ENCODE measurements at regions not wholly inside any gene's neighbourhood (a gene's known extent, or its start where the extent isn't known, plus 50 kb on each side); places are given as distances from the start of the nearest gene placed in this dataset.

DNA sequence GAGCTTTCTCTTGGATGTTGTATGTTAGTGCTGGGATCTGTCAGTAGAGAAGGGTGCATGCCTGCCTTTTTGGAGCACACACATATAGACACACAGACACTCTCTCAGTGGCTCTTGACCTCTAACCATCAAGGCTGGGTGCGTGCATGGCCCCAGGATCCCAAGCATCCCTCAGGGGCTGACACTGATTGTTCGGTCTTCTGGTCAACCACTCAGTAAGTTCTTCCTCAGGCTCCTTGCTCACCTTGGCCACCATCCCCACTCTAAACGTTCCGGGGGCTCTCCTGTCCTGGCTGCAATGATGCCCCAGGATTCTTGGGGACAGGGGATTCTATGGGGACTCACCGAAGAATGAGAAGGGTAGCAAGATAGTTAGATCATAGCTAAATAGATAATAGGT, 179.6 kb downstream of the SHOX start:
- no peaks in the 10 kb centered on the region for H3K9me3 ChIP-seq (ENCODE audit: insufficient read depth in 2 of 2, low read depth in 1 of 2, low read length in 1 of 2)
- H2BK20ac ChIP-seq (ENCODE audit: low read length), result no peak overlapping the region
- no peak overlapping the region for H3K23ac ChIP-seq (ENCODE audit: insufficient read length)
- H3K4me1 ChIP-seq (replicated peaks in 1 of 4; ENCODE audit: control insufficient read depth in 3 of 4, insufficient read depth in 4 of 4, low read length in 3 of 4), result peaks cover 0 to 8% (median 5%) of the 10 kb centered on the region in 4 experiments; a peak in 4 of 7 replicates
- 89% methylated on average over 5 of the region's 5 CpGs; no CpG with 5 or more reads in 1 of the 2 experiments for WGBS, 2 experiments (ENCODE audit: extremely low coverage in 1 of 2, insufficient coverage in 1 of 2, insufficient read length in 1 of 2, insufficient replicate concordance in 2 of 2, low coverage in 1 of 2, low lambda C conversion rate in 2 of 2, missing lambda C conversion rate in 1 of 2)
- POLR2A ChIA-PET (ENCODE audit: partially characterized antibody), result no interaction called here
- H2AFZ ChIP-seq (ENCODE audit: low read length), result no peak overlapping the region
- no peak for TF ChIP-seq SRF (IDR thresholded peaks at IDR 0.05; ENCODE audit: low read depth, low read length)
- no peak overlapping the region for H2BK12ac ChIP-seq (ENCODE audit: low read depth, low read length)
- no peak overlapping the region for H2BK5ac ChIP-seq (ENCODE audit: low read depth, low read length)
- H3K14ac ChIP-seq (ENCODE audit: insufficient read length), result no peak overlapping the region
- H2BK120ac ChIP-seq (replicated peaks; ENCODE audit: low read depth, low read length), result no peak overlapping the region
- H3K79me2 ChIP-seq (ENCODE audit: control insufficient read depth in 1 of 2, insufficient read depth in 2 of 2, low read length in 2 of 2), result no peaks in the 10 kb centered on the region
- no peak overlapping the region for H4K91ac ChIP-seq (replicated peaks; ENCODE audit: insufficient read length, low read length)
- FAIRE-seq, result no peak
- no peaks in the 10 kb centered on the region; the same call in 1 of the 2 replicates for H3K23me2 ChIP-seq (ENCODE audit: low read depth, low read length)
- H3K36me3 ChIP-seq (ENCODE audit: control insufficient read depth in 2 of 4, insufficient read depth in 4 of 4, low read length in 3 of 4), result no peaks in the 10 kb centered on the region
- DNase-seq (ENCODE audit: low read depth in 1 of 2, low spot score in 2 of 2), result no peak
- no peak overlapping the region for H2AK5ac ChIP-seq (ENCODE audit: low read depth, low read length)
- CTCF ChIA-PET (ENCODE audit: partially characterized antibody), result no interaction called here
- H3K4me2 ChIP-seq (ENCODE audit: insufficient read depth in 1 of 2, low read depth in 2 of 2, low read length in 2 of 2), result no peak overlapping the region
- H4K20me1 ChIP-seq (replicated peaks in 1 of 2; ENCODE audit: control insufficient read depth in 1 of 2, insufficient read depth in 2 of 2, low read length in 2 of 2), result no peaks in the 10 kb centered on the region
- H4K5ac ChIP-seq (ENCODE audit: insufficient read length, low read depth, low read length), result no peak overlapping the region
- H3K27me3 ChIP-seq (replicated peaks in 1 of 4; ENCODE audit: control insufficient read depth in 3 of 4, extremely low read depth in 1 of 4, insufficient read depth in 3 of 4, low read length in 3 of 4), result no peaks in the 10 kb centered on the region; a peak in 1 of 7 replicates
- H3K9ac ChIP-seq (replicated peaks in 1 of 4; ENCODE audit: extremely low read depth in 1 of 4, low read depth in 3 of 4, low read length in 3 of 4), result no peak overlapping the region
- no peak overlapping the region for H3K4me3 ChIP-seq (ENCODE audit: extremely low read depth in 1 of 4, insufficient read depth in 2 of 4, low read depth in 3 of 4, low read length in 4 of 4)
- H3K79me1 ChIP-seq (ENCODE audit: low read depth, low read length), result no peaks in the 10 kb centered on the region
- no peak overlapping the region for H2BK15ac ChIP-seq (ENCODE audit: low read length)
- H3K18ac ChIP-seq (ENCODE audit: extremely low read depth, low read length), result no peak overlapping the region
- no peak overlapping the region for H3K27ac ChIP-seq (ENCODE audit: low read depth, low read length)
- H3K56ac ChIP-seq (replicated peaks; ENCODE audit: insufficient read length, low read depth, low read length), result no peak overlapping the region
- no peak overlapping the region for H4K8ac ChIP-seq (ENCODE audit: extremely low read depth, insufficient read depth, low read length)
- no peak overlapping the region for H3K4ac ChIP-seq (replicated peaks; ENCODE audit: insufficient read length, low read depth, low read length)

Measured in H1 (cell line).